HCT116 (cell line): ENCODE measurements at regions not wholly inside any gene's neighbourhood (a gene's known extent, or its start where the extent isn't known, plus 50 kb on each side); places are given as distances from the start of the nearest gene placed in this dataset.

Experiments used
- EGR1 ChIP-seq: IDR thresholded peaks from 2 replicates; pipeline ENCODE4 v1.6.1; 2012; ENCODE audit warnings: low read depth
- POLR2A ChIP-seq: IDR thresholded peaks from 2 replicates; pipeline ENCODE4 v1.7.0; 2011; ENCODE audit warnings: borderline replicate concordance; ENCODE audit not compliant: insufficient read depth, insufficient read length; ENCODE audit errors: extremely low read depth
- SRF ChIP-seq: IDR thresholded peaks from 2 replicates; pipeline ENCODE4 v1.6.1; 2012; ENCODE audit warnings: low read depth
- TF ChIP-seq, protein P1 (sequence below), 3 experiments: fragments of 200-600 bp in 1 of 3; sonication (generic) in 1 of 3; IDR thresholded peaks in 2 of 3; conservative IDR thresholded peaks in 1 of 3; 2 replicates each; pipeline ENCODE4 v1.5.1; 2012 to 2017; ENCODE audit warnings: low read depth in 2 of 3, low read length in 2 of 3, antibody characterized with exemption in 1 of 3, borderline replicate concordance in 1 of 3, control low read depth in 1 of 3, mild to moderate bottlenecking in 1 of 3, mixed read lengths in 1 of 3, mixed run types in 1 of 3, moderate library complexity in 1 of 3; ENCODE audit not compliant: insufficient read depth in 1 of 3

- TF ChIP-seq, protein P1, sequence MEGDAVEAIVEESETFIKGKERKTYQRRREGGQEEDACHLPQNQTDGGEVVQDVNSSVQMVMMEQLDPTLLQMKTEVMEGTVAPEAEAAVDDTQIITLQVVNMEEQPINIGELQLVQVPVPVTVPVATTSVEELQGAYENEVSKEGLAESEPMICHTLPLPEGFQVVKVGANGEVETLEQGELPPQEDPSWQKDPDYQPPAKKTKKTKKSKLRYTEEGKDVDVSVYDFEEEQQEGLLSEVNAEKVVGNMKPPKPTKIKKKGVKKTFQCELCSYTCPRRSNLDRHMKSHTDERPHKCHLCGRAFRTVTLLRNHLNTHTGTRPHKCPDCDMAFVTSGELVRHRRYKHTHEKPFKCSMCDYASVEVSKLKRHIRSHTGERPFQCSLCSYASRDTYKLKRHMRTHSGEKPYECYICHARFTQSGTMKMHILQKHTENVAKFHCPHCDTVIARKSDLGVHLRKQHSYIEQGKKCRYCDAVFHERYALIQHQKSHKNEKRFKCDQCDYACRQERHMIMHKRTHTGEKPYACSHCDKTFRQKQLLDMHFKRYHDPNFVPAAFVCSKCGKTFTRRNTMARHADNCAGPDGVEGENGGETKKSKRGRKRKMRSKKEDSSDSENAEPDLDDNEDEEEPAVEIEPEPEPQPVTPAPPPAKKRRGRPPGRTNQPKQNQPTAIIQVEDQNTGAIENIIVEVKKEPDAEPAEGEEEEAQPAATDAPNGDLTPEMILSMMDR (IDR thresholded peaks at IDR 0.05 in 2 of 3, conservative IDR thresholded peaks at IDR 0.05 in 1 of 3; ENCODE audit: borderline replicate concordance in 1 of 3, insufficient read depth in 1 of 3, low read depth in 2 of 3, low read length in 2 of 3): no peak
- TF ChIP-seq SRF (no peak), POLR2A (no peak), EGR1 (no peak)
Observed at GRCh38 chr14:87613881-87614280, 379.1 kb downstream of the GALC start.
